ENCODE measurements at regions not wholly inside any gene's neighbourhood (a gene's known extent, or its start where the extent isn't known, plus 50 kb on each side); places are given as distances from the start of the nearest gene placed in this dataset.

- H3K4me1 ChIP-seq, result no peaks in the 10 kb centered on the region
- no peaks in the 10 kb centered on the region for H3K27me3 ChIP-seq
- 73 to 80% (median 75%) methylated on average over 8 of the region's 8 CpGs for WGBS, 5 donors
- no peak overlapping the region for H3K27ac ChIP-seq
- no peak overlapping the region for H3K4me3 ChIP-seq
- H3K36me3 ChIP-seq, result no peaks in the 10 kb centered on the region
- TF ChIP-seq EP300 (IDR thresholded peaks at IDR 0.05) (no peak), POLR2A (IDR thresholded peaks at IDR 0.05) (no peak), CTCF (IDR thresholded peaks at IDR 0.05) (no peak), POLR2AphosphoS5 (IDR thresholded peaks at IDR 0.05) (no peak)
- peaks cover 0 to 11% (median 4%) of the 10 kb centered on the region in 4 donors for H3K9me3 ChIP-seq
- intact Hi-C loops (cut with DNase I; ENCODE audit: low total_unique reads), result no loop called here
- DNase-seq, result no peak
These were observed 69.0 kb upstream of the UST start for GRCh38 chr6:148677594-148678476.

GRCh38 chr6:148678682-148679081, 68.1 kb upstream of the UST start:
- WGBS, 5 donors, result 89 to 96% (median 90%) methylated on average over 4 of the region's 4 CpGs
- TF ChIP-seq POLR2AphosphoS5 (IDR thresholded peaks at IDR 0.05), result no peak
- TF ChIP-seq CTCF (IDR thresholded peaks at IDR 0.05), result no peak
- TF ChIP-seq EP300 (IDR thresholded peaks at IDR 0.05), result no peak
- TF ChIP-seq POLR2A (IDR thresholded peaks at IDR 0.05), result no peak

GRCh38 chr6:148681666-148682065, 65.2 kb upstream of the UST start:
- Histone ChIP-seq H3K4me3 (no peak overlapping the region), H3K4me1 (no peaks in the 10 kb centered on the region), H3K9me3 (no peaks in the 10 kb centered on the region), H3K27ac (no peak overlapping the region), H3K36me3 (no peaks in the 10 kb centered on the region), H3K27me3 (no peaks in the 10 kb centered on the region)
- 77 to 89% (median 84%) methylated on average over 1 of the region's 1 CpG for WGBS, 5 donors
- TF ChIP-seq EP300 (IDR thresholded peaks at IDR 0.05), result no peak
- TF ChIP-seq POLR2AphosphoS5 (IDR thresholded peaks at IDR 0.05), result no peak
- TF ChIP-seq CTCF (IDR thresholded peaks at IDR 0.05), result no peak
- no peak for TF ChIP-seq POLR2A (IDR thresholded peaks at IDR 0.05)
- intact Hi-C loops (cut with DNase I; ENCODE audit: low total_unique reads), result no loop called here
- no peak for DNase-seq

More at GRCh38 chr6:148678682-148679081, 68.1 kb upstream of the UST start:
- Histone ChIP-seq H3K27ac (no peak overlapping the region), H3K36me3 (no peaks in the 10 kb centered on the region), H3K27me3 (no peaks in the 10 kb centered on the region), H3K4me3 (no peak overlapping the region), H3K9me3 (peaks cover 0 to 5% (median 0%) of the 10 kb centered on the region in 4 donors), H3K4me1 (no peaks in the 10 kb centered on the region)
- no peak for DNase-seq
- intact Hi-C loops (cut with DNase I; ENCODE audit: low total_unique reads), result no loop called here

GRCh38 chr6:148682252-148682651, 64.6 kb upstream of the UST start:
- no peak for TF ChIP-seq CTCF (IDR thresholded peaks at IDR 0.05)
- no peak for TF ChIP-seq EP300 (IDR thresholded peaks at IDR 0.05)
- no peak for TF ChIP-seq POLR2AphosphoS5 (IDR thresholded peaks at IDR 0.05)
- TF ChIP-seq POLR2A (IDR thresholded peaks at IDR 0.05), result no peak
- intact Hi-C loops (cut with DNase I; ENCODE audit: low total_unique reads), result no loop called here
- no peak overlapping the region for H3K4me3 ChIP-seq
- 77 to 85% (median 82%) methylated on average over 13 to 14 of the region's 14 CpGs for WGBS, 5 donors
- no peaks in the 10 kb centered on the region for H3K36me3 ChIP-seq
- H3K27ac ChIP-seq, result no peak overlapping the region
- DNase-seq, result no peak
- no peaks in the 10 kb centered on the region for H3K27me3 ChIP-seq
- H3K4me1 ChIP-seq, result no peaks in the 10 kb centered on the region
- no peaks in the 10 kb centered on the region for H3K9me3 ChIP-seq

Measured in stomach (tissue), 8 donors.